ENCODE measurements at regions not wholly inside any gene's neighbourhood (a gene's known extent, or its start where the extent isn't known, plus 50 kb on each side); places are given as distances from the start of the nearest gene placed in this dataset.
A peak's percentile ranks its signal among the peaks of the same experiment; 100 is the strongest.

DNA sequence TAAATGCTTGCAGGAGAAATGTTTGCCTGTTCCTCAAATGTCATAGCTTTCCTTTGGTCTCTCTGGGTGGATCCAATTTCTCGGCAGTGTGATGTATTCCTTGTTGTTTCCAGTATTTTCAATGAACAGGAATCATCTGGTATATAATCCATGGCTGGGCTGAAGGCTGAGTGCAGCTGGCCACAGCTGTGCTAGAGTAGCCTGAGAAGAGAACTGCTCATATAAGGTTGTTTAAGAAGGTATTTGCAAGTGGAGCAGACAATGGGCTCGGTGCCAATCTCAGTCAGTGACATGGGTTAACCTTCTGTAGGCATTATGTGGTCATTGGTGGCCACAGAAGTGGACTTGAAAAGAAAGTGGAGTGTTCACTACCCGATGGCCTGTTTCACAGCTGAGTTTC is 390.3 kb downstream of the SPRY1 start:
- H3K27me3 Mint-ChIP-seq (ENCODE audit: low read depth), result no peaks in the 10 kb centered on the region
- TF ChIP-seq, protein P1, sequence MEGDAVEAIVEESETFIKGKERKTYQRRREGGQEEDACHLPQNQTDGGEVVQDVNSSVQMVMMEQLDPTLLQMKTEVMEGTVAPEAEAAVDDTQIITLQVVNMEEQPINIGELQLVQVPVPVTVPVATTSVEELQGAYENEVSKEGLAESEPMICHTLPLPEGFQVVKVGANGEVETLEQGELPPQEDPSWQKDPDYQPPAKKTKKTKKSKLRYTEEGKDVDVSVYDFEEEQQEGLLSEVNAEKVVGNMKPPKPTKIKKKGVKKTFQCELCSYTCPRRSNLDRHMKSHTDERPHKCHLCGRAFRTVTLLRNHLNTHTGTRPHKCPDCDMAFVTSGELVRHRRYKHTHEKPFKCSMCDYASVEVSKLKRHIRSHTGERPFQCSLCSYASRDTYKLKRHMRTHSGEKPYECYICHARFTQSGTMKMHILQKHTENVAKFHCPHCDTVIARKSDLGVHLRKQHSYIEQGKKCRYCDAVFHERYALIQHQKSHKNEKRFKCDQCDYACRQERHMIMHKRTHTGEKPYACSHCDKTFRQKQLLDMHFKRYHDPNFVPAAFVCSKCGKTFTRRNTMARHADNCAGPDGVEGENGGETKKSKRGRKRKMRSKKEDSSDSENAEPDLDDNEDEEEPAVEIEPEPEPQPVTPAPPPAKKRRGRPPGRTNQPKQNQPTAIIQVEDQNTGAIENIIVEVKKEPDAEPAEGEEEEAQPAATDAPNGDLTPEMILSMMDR (IDR thresholded peaks at IDR 0.05; ENCODE audit: unreplicated experiment in 3 of 3), result no peak
- H3K36me3 Mint-ChIP-seq (ENCODE audit: low read depth), result no peaks in the 10 kb centered on the region
- H3K4me3 Mint-ChIP-seq, result peak overlapping the region in 2 of 3 experiments; percentile 20 to 45
- peaks cover 43% of the 10 kb centered on the region for H3K4me1 Mint-ChIP-seq
- H3K9me3 Mint-ChIP-seq, result peaks cover 3% of the 10 kb centered on the region
- H3K27ac Mint-ChIP-seq, result peak overlapping the region; percentile 88 to 90 (median 88)

DNA sequence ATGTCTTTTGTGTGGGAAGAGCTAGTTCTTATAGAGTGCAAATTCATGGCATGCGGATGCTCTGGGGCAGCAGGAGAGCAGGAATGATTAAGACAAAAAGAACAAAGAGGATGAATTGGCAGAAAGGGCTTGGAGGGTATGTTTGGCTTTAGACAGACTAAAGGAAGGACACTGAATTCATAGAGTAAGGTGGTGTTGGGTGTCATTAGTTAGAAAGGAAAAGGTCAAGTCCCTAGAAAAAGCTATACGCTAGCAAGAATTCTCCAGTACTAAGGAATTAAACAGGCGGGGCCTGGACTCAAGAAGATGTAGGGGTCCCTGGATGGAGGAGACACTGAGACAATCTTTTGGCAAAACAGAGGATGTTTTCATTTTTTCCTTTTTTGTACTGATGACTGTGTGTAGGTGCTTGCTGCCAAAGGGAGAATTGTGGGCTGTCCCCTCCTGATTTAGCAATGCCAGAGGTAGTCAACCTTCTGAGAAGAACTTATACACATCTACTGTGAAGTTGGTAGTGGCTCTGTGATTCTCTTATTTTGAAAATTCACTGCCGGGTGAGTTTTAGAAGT is 391.0 kb downstream of the SPRY1 start:
- H3K4me3 Mint-ChIP-seq, result no peak overlapping the region
- H3K9me3 Mint-ChIP-seq, result peaks cover 6% of the 10 kb centered on the region
- no peaks in the 10 kb centered on the region for H3K27me3 Mint-ChIP-seq (ENCODE audit: low read depth)
- peak overlapping the region; percentile 88 to 90 (median 88) for H3K27ac Mint-ChIP-seq
- H3K4me1 Mint-ChIP-seq, result peaks cover 43% of the 10 kb centered on the region
- TF ChIP-seq, protein P1 (IDR thresholded peaks at IDR 0.05; ENCODE audit: unreplicated experiment in 3 of 3), result no peak
- no peaks in the 10 kb centered on the region for H3K36me3 Mint-ChIP-seq (ENCODE audit: low read depth)

DNA sequence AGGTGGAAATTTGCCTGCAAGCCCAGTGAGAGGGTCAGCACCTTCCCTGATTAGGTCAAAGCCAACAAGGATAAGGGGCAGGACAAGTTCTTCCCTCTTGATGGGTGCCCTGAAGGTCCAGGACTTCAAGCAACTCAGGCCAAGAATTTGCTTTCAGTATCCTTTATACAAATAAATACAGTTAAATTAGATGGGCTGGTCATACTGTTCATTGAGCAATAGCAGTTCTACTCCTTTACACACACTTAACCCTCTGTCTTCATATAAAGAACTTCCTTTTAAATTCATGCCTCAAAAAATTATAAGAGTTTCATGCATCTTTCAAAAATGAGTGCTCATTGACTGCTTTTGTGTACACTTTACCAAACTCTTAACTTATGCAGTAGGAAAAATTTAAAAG is 392.0 kb downstream of the SPRY1 start:
- Mint-ChIP-seq H3K4me1 (peaks cover 42% of the 10 kb centered on the region), H3K27me3 (ENCODE audit: low read depth) (no peaks in the 10 kb centered on the region), H3K9me3 (peaks cover 15% of the 10 kb centered on the region), H3K4me3 (no peak overlapping the region), H3K36me3 (ENCODE audit: low read depth) (no peaks in the 10 kb centered on the region), H3K27ac (peak overlapping the region in 1 of 3 experiments; percentile 90)
- TF ChIP-seq, protein P1 (IDR thresholded peaks at IDR 0.05; ENCODE audit: unreplicated experiment in 3 of 3), result no peak

DNA sequence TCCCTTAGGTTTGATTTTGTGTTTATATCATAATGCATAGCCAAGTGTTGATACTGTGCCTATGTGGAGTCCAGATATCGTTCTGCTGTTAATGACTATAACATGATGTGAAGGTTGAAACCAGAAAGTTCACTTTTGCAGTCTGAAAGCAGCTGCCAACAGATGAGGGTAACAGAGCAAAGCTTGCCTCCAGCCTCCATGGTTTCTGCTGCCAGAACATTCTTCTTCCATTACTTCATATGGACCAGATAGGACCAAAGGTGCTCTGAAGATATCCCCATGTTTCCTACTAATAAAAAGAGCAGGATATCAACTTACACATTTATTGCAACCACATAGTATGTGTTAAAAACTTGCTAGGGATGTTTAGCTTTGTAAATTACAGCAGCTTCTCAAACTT is 394.1 kb downstream of the SPRY1 start:
- peaks cover 10% of the 10 kb centered on the region for H3K36me3 Mint-ChIP-seq (ENCODE audit: low read depth)
- no peaks in the 10 kb centered on the region for H3K27me3 Mint-ChIP-seq (ENCODE audit: low read depth)
- H3K4me3 Mint-ChIP-seq, result no peak overlapping the region
- H3K4me1 Mint-ChIP-seq, result peaks cover 21% of the 10 kb centered on the region
- TF ChIP-seq, protein P1 (IDR thresholded peaks at IDR 0.05; ENCODE audit: unreplicated experiment in 3 of 3), result no peak
- H3K27ac Mint-ChIP-seq, result no peak overlapping the region
- H3K9me3 Mint-ChIP-seq, result peaks cover 36% of the 10 kb centered on the region

DNA sequence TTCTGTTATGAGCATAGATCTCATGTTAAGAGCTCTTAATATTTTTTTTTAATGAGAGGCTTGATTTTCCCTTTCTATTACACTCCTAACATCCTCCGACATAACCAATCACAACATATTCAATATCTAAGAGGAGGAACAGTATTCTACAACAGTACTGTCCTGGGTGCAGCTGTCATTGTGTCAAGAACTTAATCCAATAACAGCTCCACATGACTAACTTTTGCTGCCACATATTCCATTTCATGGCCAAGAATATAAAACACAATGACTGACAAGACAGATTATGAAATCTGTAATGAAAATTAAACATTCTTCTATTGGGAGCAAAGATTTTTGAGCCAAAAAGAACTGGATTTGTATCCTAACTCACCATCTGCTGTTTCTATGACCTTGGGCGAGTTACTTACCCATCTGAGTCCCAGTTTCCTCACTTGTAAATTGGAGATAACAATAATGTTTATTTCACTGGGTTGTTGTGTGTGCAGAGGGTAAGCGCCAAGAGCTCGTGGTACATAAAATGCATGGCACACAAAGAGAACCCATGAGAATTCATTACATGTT is 405.6 kb downstream of the SPRY1 start:
- H3K4me3 Mint-ChIP-seq, result no peak overlapping the region
- peaks cover 19% of the 10 kb centered on the region for H3K36me3 Mint-ChIP-seq (ENCODE audit: low read depth)
- TF ChIP-seq, protein P1 (IDR thresholded peaks at IDR 0.05; ENCODE audit: unreplicated experiment in 3 of 3), result no peak
- H3K27me3 Mint-ChIP-seq (ENCODE audit: low read depth), result peaks cover 3% of the 10 kb centered on the region
- H3K27ac Mint-ChIP-seq, result no peak overlapping the region
- peaks cover 23% of the 10 kb centered on the region for H3K4me1 Mint-ChIP-seq
- H3K9me3 Mint-ChIP-seq, result peaks cover 25% of the 10 kb centered on the region

DNA sequence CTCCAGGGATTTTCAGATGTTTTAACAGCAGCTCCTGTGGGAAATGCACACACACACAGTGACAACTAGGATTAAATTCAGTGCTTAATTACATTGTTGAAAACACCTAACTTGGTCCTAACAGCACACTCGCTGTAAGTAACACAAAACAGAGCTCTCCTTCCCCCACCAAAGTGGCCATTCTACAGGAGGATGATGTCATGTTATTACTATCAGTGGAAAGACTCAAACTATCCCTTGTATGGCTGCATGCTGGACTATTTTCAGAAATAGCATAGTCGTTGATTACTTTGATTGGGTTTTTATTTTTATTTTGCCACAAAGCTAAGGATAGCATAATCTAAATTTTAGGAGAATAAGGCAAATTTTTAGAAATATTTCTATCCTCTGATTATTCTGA is 406.3 kb downstream of the SPRY1 start:
- Mint-ChIP-seq H3K9me3 (peaks cover 18% of the 10 kb centered on the region), H3K4me1 (peaks cover 25% of the 10 kb centered on the region), H3K27ac (no peak overlapping the region), H3K27me3 (ENCODE audit: low read depth) (peaks cover 3% of the 10 kb centered on the region), H3K4me3 (no peak overlapping the region), H3K36me3 (ENCODE audit: low read depth) (peaks cover 12% of the 10 kb centered on the region)
- TF ChIP-seq, protein P1 (IDR thresholded peaks at IDR 0.05; ENCODE audit: unreplicated experiment in 3 of 3), result no peak
